ENCODE measurements at regions not wholly inside any gene's neighbourhood (a gene's known extent, or its start where the extent isn't known, plus 50 kb on each side); places are given as distances from the start of the nearest gene placed in this dataset.

DNA sequence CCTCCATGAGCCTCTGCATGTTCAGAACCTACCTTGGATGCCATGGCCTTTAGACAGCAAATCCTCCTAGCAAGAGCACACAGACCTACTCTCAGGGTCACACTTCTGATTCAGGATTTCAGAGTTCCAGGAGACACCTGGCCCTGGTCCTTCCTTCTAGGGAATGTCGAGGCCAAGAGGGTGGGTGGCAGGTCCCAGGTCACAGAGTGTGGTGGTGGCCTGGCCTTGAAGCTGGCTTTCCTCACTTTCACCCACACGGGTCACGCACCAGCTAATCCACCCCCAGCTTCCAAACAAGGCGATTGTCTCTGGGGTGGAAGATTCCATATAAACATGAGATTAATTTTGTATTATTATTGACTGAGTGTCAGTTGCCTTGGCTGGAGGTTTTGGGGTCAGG is 328.3 kb upstream of the RTL1 start:
- TF ChIP-seq CTCF (conservative IDR thresholded peaks at IDR 0.05) = no peak
- TF ChIP-seq ZFX (IDR thresholded peaks at IDR 0.05) = no peak
